HG03460 (cell line): ENCODE measurements at regions not wholly inside any gene's neighbourhood (a gene's known extent, or its start where the extent isn't known, plus 50 kb on each side); places are given as distances from the start of the nearest gene placed in this dataset.

Experiments used
- ATAC-seq: cut with Tn5 transposase; IDR thresholded peaks from one replicate; pipeline ENCODE4 v1.9.1; 2021; ENCODE audit not compliant: unreplicated experiment

DNA sequence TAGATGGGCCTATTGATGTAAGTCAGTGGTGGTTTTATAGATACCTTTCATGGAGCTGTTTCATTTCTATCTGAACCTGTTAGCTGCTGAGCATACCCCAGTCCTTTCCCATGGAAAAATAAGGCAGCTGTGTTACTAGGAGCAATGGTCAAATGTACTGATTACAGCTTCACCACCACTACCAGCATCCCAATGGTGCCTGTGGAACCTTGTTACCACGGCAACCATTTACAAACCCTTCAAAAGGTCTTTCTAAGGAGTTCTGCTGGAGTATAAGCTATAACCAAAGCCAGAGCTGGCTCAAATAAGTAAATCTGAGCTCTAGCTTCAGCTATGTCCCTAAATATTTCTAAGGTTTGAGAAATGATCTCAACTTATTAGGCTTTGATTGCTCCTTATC, 133.4 kb upstream of the ACP3 start:
- ATAC-seq, result no peak

DNA sequence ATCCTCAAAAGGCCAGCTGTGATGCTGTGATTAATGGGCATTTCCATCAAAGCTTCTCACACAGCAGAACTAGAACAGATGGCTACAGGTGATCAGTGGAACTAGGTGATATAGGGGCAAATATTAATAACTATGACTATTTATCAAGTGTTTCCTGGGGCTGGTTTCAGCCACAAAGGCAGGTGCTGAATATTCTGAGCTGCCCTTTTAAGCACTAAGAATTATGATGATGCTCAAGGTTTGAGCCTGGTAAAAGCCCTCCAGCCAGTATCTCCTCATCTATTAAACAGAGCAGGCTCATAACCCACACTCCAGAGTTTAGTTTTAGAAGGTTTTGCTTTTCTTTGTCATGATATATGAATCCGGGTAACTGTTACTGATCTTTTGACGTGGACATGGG, 129.5 kb upstream of the ACP3 start:
- ATAC-seq, result no peak

DNA sequence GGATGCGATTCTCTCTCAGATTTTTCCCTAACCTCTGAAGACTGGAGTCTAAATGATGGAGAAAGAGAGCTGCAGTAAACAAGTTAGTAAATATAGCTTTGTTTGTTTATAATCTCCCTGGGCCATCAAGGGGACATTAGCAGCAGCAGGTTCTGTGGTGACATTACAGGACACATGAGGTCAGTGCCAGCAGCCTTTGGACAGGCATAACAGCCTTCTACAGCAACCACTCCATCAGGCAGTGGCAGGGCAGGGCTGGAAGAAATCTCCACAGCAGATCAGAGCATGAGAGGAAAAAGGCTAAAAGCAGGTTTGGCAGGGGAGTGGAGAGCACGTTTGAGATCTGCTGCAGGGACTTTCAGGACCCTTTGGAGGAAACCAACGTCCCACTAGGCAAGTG, 127.6 kb upstream of the ACP3 start:
- ATAC-seq, result no peak

DNA sequence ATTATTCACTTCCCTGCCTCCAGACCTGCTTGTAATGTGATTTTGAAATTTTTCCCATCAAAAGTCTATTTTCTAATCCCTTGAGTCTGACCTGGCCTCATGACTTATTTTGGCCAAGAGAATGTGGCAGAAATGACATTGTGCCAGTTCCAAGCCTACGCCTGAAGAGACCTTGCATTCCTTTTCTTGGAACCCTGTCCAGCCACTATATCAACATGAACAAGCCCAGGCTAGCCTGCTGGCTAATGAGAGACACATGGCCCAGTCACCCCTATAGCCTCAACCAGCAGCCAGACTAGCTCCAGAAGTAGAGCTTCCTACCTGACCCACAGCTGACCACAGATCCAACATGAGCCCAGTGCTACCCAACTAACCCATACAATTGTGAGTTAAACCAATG, 121.1 kb upstream of the ACP3 start:
- no peak for ATAC-seq

DNA sequence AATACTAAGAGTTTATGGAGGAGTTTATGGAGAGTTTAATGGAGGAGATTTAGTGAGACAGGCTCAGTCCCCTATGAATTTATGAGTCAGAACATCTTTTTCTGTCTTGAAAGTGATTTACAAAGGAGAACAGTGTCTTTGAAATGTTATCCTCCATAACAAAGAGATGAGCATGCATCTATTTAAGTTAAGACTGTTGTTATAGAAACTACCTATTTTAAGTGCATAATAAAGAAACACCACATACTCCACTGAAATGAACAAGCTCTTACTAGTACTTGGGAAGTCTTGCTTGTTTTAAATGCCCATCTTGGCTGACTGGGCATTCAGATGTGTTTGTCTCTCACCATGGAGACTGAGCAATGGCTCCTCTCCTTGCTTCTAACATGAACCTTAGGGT, 118.7 kb upstream of the ACP3 start:
- ATAC-seq, result no peak

- no peak for ATAC-seq
Observed at GRCh38 chr3:132199451-132199850, 117.8 kb upstream of the ACP3 start.

DNA sequence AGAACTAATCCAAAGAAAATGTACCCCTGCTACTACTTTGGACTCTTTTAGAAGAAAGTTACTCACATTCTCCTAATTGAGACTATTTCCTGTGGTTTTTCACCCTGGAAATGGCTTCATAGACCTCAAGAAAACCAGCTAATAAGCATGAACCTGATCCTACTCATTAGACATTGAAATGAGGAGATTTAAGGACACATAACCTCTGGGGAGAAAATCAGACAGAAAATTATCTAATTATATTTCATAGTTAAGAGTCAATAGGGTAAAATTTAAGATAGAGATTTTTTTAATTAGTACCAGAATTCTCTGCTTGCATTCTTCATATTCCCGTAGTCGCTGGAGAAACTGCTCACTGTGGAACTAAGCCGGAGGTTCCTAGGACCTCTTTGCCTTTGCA, 114.6 kb upstream of the ACP3 start:
- no peak for ATAC-seq

DNA sequence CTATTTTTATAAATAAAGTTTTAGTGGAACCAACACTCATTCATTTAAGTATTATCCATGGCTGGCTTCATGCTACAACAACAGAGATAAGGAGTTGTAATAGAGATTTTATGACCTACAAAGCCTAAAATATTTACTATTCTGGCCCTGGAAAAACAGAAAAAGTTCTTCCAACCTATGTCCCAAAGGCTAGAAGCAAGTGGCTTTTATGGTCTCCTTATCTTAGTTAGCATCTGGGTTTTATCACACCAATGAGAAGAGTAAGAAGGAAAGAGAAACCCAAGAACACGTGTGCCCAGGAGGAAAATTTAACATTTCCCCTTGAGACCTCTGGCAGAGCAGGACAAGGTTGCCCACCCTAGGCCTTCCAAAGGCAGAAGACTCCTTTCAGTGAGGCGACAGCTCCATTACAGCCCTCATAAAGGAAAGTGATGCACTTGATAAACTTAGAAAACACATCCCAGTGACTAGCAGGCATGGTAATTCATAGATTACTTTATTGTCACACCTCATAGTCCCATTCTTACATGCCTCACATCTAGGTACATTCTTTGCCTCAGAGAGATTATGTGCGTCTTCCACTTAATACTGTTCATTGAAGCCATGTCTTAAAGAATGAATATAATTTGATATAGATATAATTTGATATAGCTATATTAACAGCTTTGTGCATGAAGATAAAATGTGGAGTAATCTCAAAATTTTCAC, 113.2 kb upstream of the ACP3 start:
- no peak for ATAC-seq

DNA sequence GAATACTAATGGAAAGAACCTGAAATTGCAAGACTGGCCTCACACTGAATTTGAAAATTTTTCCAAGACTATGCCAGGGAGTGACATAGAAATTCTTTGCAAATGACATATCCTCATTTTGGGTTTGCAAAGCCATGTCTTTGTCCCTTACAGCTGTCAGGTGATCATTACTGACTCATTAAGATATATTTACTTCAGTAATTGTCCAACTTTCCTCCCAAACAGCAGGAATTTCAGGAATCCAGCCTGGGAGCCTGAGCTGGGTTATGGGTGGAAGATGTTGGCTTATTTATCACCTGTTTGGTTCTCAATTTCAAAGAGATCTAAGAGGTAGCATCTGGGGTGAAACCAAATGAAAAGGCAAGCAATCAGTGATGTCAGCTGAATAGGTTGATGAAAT, 111.6 kb upstream of the ACP3 start:
- ATAC-seq, result no peak

DNA sequence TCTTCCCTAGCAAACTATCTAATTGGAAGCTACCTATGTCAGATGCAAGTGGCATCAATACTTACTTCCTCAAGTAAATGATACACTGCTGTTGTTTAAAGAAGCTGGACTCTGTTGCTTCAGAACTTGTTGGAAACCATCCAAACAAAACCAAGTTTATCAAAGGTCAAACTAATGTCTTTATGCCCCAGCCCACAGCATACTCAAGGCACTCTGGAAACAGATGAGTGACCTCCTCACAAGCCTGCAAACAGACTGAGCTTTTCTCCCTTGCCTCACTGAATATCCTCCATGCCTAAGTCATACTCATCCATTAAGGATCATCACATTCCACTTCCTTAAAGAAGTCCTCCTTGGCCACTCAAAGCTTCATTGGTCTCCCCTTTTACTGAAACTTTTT, 107.4 kb upstream of the ACP3 start:
- ATAC-seq, result no peak

GRCh38 chr3:132210476-132211346, 106.5 kb upstream of the ACP3 start:
- no peak for ATAC-seq

- no peak for ATAC-seq
Observed at GRCh38 chr3:132211896-132212295, 105.3 kb upstream of the ACP3 start.

- no peak for ATAC-seq
Observed at GRCh38 chr3:132218817-132219755, 98.1 kb upstream of the ACP3 start.

DNA sequence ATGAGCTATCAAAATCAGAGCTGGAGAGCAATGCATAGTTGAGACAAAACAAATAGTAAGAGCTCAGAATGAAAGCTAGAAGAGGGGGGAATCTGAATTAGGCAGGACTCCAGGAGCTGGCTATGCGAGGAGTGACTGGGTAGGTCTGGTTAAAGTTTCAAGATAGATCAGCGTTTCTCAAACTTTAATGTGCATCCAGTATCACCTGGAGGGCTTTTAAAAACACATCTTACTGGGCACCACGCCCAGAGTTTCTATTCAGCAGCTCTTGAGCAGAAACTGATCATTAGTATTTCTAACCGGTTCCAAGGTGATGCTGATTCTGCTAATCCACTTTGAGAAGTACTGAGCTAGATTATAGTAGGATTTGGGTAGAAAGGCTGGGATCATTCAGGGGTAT, 96.2 kb upstream of the ACP3 start:
- ATAC-seq, result no peak

GRCh38 chr3:132222868-132223538, 94.2 kb upstream of the ACP3 start:
- ATAC-seq, result no peak

- ATAC-seq, result no peak
Observed at GRCh38 chr3:132225664-132226063, 91.5 kb upstream of the ACP3 start.

DNA sequence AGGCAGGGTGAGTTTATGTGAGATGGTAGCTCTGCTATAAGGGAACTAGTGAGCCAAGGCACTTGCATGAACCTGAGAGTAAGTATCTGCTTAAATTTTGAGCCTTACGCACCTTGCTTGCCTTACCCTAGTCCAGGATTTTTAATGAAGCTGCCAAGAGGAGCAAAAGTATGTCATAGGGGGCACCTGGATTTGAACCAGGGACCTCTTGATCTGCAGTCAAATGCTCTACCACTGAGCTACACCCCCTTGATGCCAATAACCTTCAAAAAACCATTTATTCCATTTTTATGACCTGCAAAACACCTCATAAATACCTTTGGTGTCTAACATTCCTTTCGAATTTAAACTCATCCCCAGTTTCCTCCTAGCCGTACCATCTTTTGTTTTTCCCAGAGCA, 88.3 kb upstream of the ACP3 start:
- no peak for ATAC-seq

- ATAC-seq, result no peak
Observed at GRCh38 chr3:132229641-132230040, 87.6 kb upstream of the ACP3 start.

DNA sequence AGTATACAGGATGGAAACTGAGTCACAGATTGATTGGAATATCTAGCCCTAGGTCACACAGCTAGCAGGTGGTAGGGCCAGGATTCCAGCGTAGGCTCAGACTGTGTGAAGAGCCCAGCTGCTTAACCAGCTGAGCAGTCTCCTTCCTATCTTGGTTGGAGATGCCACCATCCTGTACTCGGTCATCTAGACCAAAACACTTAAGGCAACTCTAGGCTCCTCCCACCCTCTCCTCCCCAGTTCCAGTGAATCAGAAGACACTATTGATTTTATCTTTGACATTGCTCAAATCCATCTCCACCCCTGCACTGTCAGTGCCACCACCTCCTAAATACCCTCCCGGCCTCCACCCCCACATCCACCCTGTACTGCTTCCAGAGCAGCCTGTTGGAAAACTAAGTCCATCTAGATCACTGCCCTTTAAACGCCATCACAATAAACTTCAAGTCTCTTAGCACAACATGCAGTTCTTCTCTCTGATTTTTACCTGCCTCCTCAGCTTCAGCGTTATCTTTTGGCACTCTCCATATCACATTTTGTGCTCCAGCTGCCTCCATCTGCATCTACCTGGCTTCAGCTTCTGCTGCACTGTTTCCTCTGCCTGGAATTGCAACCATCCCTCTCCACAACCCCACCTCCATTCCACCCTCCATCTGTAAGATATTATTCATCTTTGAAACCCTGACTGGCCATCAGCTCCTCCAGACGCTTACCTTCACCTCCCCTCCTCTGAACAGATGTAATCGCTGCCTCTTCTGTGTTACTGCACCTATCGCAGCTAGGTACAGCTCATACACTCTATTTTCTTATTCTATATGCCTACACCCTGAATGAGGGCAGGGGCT, 86.8 kb upstream of the ACP3 start:
- ATAC-seq, result no peak

DNA sequence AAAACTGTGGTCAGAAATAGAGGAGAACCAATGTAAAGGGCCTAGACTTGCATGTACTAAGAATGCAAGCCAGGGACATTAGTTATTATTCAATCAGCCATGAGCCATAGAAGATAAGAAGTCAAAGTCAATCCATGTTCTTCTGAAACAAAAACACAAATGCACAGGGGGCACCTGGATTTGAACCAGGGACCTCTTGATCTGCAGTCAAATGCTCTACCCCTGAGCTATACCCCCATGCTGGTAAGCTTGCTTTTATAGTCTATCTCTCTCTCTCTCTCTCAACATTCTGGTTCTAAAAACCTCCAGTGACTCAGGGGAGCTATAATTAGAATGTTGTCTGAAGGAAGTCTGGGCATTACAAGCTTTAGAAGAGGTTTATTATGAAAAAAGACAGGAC, 85.6 kb upstream of the ACP3 start:
- ATAC-seq, result no peak
